Naive thymus-derived CD4-positive, alpha-beta T cell (primary cell): ENCODE measurements at regions not wholly inside any gene's neighbourhood (a gene's known extent, or its start where the extent isn't known, plus 50 kb on each side); places are given as distances from the start of the nearest gene placed in this dataset.

Source experiments
- ATAC-seq: fragments of 150-1000 bp; cut with Tn5 transposase; 2 replicates; pipeline ENCODE4 v1.10.0; 2021; ENCODE audit warnings: mild to moderate bottlenecking, moderate library complexity
- CTCF ChIA-PET: fragments of 350-600 bp; sonication (Branson Sonifier 250); formaldehyde crosslinking; loops from one replicate; lab custom pipeline; 2021; ENCODE audit warnings: antibody characterized with exemption; lab: Charles Lee
- POLR2A ChIA-PET: fragments of 350-600 bp; sonication (Branson Sonifier 250); formaldehyde crosslinking; loops from one replicate; lab custom pipeline; 2021; ENCODE audit warnings: antibody characterized with exemption, inconsistent platforms; lab: Charles Lee
- DNase-seq, 9 donors: peaks; one replicate each; pipeline versions ENCODE4 v3.0.0 to v3.0.0-alpha.2; 2020 to 2022; ENCODE audit warnings: mixed read lengths in 1 of 9
- H3K27ac ChIP-seq: one replicate; pipeline ENCODE4 v1.7.0; 2013; ENCODE audit warnings: mild to moderate bottlenecking, low read depth, low read length, moderate library complexity
- H3K27me3 ChIP-seq, 2 donors: one replicate each; pipeline ENCODE4 v1.7.0; 2013; ENCODE audit warnings: low read length in 2 of 2, mild to moderate bottlenecking in 2 of 2, moderate library complexity in 2 of 2; ENCODE audit not compliant: control insufficient read depth in 2 of 2, insufficient read depth in 2 of 2
- H3K36me3 ChIP-seq, 3 experiments: 1 replicate in 2 of 3; 2 replicates in 1 of 3; pipeline ENCODE4 v1.7.0; 2013; ENCODE audit warnings: low read length in 3 of 3, mild to moderate bottlenecking in 3 of 3, moderate library complexity in 1 of 3; ENCODE audit not compliant: insufficient read depth in 3 of 3, control insufficient read depth in 2 of 3
- H3K4me1 ChIP-seq, 2 donors: one replicate each; pipeline ENCODE4 v1.7.0; 2013; ENCODE audit warnings: low read length in 2 of 2, mild to moderate bottlenecking in 2 of 2, moderate library complexity in 1 of 2; ENCODE audit not compliant: control insufficient read depth in 2 of 2, insufficient read depth in 2 of 2
- H3K4me3 ChIP-seq: 2 replicates; pipeline ENCODE4 v1.7.0; 2013; ENCODE audit warnings: mild to moderate bottlenecking, low read length
- H3K9me3 ChIP-seq, 3 experiments: 1 replicate in 2 of 3; 2 replicates in 1 of 3; pipeline ENCODE4 v1.7.0; 2013; ENCODE audit warnings: low read length in 3 of 3; ENCODE audit not compliant: control insufficient read depth in 2 of 3
- H3K27ac Mint-ChIP-seq, 9 donors: one replicate each; pipeline ENCODE4 v1.8.0; 2020 to 2022; ENCODE audit warnings: mixed read lengths in 9 of 9, mild to moderate bottlenecking in 8 of 9, moderate library complexity in 5 of 9, inconsistent platforms in 2 of 9
- H3K27me3 Mint-ChIP-seq, 5 donors: one replicate each; pipeline ENCODE4 v1.8.0; 2021 to 2022; ENCODE audit warnings: mixed read lengths in 5 of 5, mild to moderate bottlenecking in 1 of 5
- H3K36me3 Mint-ChIP-seq, 5 donors: one replicate each; pipeline ENCODE4 v1.8.0; 2020 to 2022; ENCODE audit warnings: mixed read lengths in 5 of 5, mild to moderate bottlenecking in 3 of 5, inconsistent platforms in 1 of 5
- H3K4me1 Mint-ChIP-seq, 7 donors: one replicate each; pipeline ENCODE4 v1.8.0; 2020 to 2022; ENCODE audit warnings: mixed read lengths in 7 of 7, mild to moderate bottlenecking in 3 of 7, inconsistent platforms in 1 of 7
- H3K4me3 Mint-ChIP-seq, 10 donors: one replicate each; pipeline ENCODE4 v1.8.0; 2020 to 2022; ENCODE audit warnings: mild to moderate bottlenecking in 10 of 10, mixed read lengths in 10 of 10, moderate library complexity in 6 of 10, inconsistent platforms in 2 of 10
- H3K9me3 Mint-ChIP-seq, 11 donors: one replicate each; pipeline ENCODE4 v1.8.0; 2020 to 2022; ENCODE audit warnings: mixed read lengths in 11 of 11, mild to moderate bottlenecking in 4 of 11, inconsistent platforms in 1 of 11, moderate library complexity in 1 of 11
- intact Hi-C, 2 donors: fragments of 100-400 bp; cut with micrococcal nuclease; formaldehyde crosslinking; loops; one replicate each; pipeline ENCODE4 v1.15.1; 2023

DNA sequence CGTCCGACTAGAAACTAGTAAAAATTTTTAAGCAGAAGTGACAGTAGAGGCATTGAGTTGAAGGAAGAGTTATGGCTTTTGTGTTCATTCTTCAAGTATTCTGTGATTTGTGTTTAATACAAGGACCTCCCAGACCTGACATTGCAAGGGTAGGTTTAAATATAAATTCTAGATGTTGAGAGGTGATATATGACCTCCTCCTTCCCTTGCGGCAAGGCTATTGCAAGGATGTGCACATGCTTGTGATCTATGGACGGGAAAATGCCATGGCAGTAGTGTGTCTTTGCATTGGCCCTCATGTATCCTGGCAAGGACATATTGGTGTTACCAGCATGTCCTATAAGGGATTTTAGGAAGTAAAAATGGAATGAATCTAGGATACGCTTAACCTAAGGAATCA is 143.5 kb downstream of the NEDD1 start:
- DNase-seq (no peak), ATAC-seq (no peak)
- Mint-ChIP-seq H3K36me3 (no peaks in the 10 kb centered on the region), H3K27me3 (peaks cover 0 to 32% (median 17%) of the 10 kb centered on the region in 5 donors), H3K4me3 (no peak overlapping the region), H3K9me3 (peaks cover 0 to 2% (median 0%) of the 10 kb centered on the region in 11 donors), H3K4me1 (no peaks in the 10 kb centered on the region), H3K27ac (no peak overlapping the region)
- ChIA-PET POLR2A (no interaction called here), CTCF (no interaction called here)
- intact Hi-C loops = no loop called here
- no peak overlapping the region for H3K4me3 ChIP-seq
- no peaks in the 10 kb centered on the region for H3K36me3 ChIP-seq
- H3K27ac ChIP-seq = no peak overlapping the region
- no peaks in the 10 kb centered on the region for H3K9me3 ChIP-seq
- H3K4me1 ChIP-seq = no peaks in the 10 kb centered on the region
- no peaks in the 10 kb centered on the region for H3K27me3 ChIP-seq

DNA sequence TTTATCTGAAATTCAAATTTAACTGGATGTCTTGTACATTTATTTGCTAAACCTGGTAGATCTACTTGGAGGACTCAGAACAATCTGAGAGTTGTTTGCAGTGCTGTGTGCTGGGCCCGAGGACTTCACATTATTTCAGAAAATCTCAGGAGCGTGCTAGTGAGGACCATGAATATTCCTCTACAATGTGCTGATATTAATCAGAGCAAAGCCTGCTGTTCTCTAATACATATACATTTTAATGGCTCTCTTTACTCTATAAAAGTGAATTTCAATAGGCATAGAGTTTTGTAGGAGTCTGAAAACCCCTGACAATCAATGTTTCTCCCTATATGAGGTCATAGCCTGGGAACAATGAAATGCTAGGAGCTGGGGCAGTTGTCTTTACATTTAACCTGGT is 144.3 kb downstream of the NEDD1 start:
- Histone ChIP-seq H3K36me3 (no peaks in the 10 kb centered on the region), H3K4me1 (no peaks in the 10 kb centered on the region), H3K4me3 (no peak overlapping the region), H3K27me3 (no peaks in the 10 kb centered on the region), H3K9me3 (no peaks in the 10 kb centered on the region), H3K27ac (no peak overlapping the region)
- H3K9me3 Mint-ChIP-seq = peaks cover 0 to 4% (median 0%) of the 10 kb centered on the region in 11 donors
- H3K4me1 Mint-ChIP-seq = no peaks in the 10 kb centered on the region
- DNase-seq (no peak), ATAC-seq (no peak)
- no peaks in the 10 kb centered on the region for H3K36me3 Mint-ChIP-seq
- intact Hi-C loops = no loop called here
- no peak overlapping the region for H3K4me3 Mint-ChIP-seq
- POLR2A ChIA-PET = no interaction called here
- CTCF ChIA-PET = no interaction called here
- peaks cover 0 to 38% (median 17%) of the 10 kb centered on the region in 5 donors for H3K27me3 Mint-ChIP-seq
- H3K27ac Mint-ChIP-seq = no peak overlapping the region

DNA sequence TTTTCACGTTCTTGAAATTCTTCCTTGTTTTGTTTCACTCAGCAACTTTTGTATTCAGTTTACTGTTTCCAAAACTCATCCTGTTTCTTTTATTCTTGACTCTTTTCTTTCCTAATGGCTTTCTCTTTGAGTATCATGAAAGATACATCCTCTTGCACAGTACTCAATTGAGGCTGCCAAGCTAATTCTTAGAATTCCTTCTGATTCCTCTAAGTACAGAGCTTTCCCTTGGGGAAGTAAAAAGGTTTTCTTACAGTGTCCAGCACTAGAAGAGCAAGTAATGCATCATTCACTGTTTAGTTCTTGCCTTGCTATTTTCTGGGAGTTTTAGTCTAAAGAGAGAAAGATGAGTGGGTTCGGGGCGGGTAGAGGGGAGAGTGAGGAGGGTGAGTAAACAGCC is 154.1 kb downstream of the NEDD1 start:
- DNase-seq = no peak
- Histone ChIP-seq H3K27me3 (no peaks in the 10 kb centered on the region), H3K27ac (no peak overlapping the region), H3K4me1 (no peaks in the 10 kb centered on the region), H3K9me3 (no peaks in the 10 kb centered on the region), H3K4me3 (no peak overlapping the region), H3K36me3 (no peaks in the 10 kb centered on the region)
- no peak overlapping the region for H3K27ac Mint-ChIP-seq
- peaks cover 0 to 4% (median 0%) of the 10 kb centered on the region in 5 donors for H3K36me3 Mint-ChIP-seq
- CTCF ChIA-PET = no interaction called here
- POLR2A ChIA-PET = no interaction called here
- H3K9me3 Mint-ChIP-seq = peaks cover 0 to 16% (median 7%) of the 10 kb centered on the region in 11 donors
- H3K4me3 Mint-ChIP-seq = no peak overlapping the region
- no peaks in the 10 kb centered on the region for H3K4me1 Mint-ChIP-seq
- H3K27me3 Mint-ChIP-seq = peaks cover 0 to 27% (median 14%) of the 10 kb centered on the region in 5 donors
- ATAC-seq = no peak
- intact Hi-C loops = no loop called here

DNA sequence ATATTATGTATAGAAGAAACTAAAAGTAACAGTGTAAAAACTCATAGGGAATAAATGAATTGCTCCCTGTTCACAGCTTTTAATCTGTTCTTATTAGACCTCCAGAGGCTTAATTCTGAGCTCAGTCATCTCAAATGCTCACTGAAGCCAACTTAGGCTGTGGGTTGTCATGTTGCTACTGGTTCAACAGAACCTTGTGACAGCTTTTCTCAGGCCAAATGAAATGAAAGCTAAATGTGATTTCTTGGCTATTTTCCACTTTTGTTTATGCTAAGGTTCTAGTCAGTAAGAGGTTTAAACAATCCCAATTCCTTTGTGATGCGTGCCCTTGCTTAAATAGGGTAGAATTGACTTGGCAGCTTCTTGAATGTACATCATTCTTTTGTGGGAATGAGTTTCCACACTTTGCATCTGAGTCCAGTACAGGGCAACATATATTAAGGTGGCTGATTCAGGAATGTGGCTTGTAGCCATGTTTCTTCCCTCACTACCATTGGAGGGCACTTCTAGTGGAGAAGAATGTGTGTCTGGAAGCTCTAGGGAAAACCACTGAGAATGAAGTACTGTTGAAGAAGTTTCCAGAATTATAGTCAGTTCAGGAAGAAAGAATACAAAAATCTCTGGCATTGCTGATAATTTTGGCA is 156.4 kb downstream of the NEDD1 start:
- Histone ChIP-seq H3K4me1 (no peaks in the 10 kb centered on the region), H3K9me3 (no peaks in the 10 kb centered on the region), H3K4me3 (no peak overlapping the region), H3K27ac (no peak overlapping the region), H3K27me3 (no peaks in the 10 kb centered on the region), H3K36me3 (no peaks in the 10 kb centered on the region)
- Mint-ChIP-seq H3K4me1 (no peaks in the 10 kb centered on the region), H3K9me3 (peaks cover 0 to 5% (median 0%) of the 10 kb centered on the region in 11 donors), H3K36me3 (no peaks in the 10 kb centered on the region), H3K27me3 (peaks cover 0 to 23% (median 13%) of the 10 kb centered on the region in 5 donors), H3K27ac (no peak overlapping the region), H3K4me3 (no peak overlapping the region)
- POLR2A ChIA-PET = no interaction called here
- ATAC-seq (no peak), DNase-seq (no peak)
- intact Hi-C loops = no loop called here
- CTCF ChIA-PET = no interaction called here

DNA sequence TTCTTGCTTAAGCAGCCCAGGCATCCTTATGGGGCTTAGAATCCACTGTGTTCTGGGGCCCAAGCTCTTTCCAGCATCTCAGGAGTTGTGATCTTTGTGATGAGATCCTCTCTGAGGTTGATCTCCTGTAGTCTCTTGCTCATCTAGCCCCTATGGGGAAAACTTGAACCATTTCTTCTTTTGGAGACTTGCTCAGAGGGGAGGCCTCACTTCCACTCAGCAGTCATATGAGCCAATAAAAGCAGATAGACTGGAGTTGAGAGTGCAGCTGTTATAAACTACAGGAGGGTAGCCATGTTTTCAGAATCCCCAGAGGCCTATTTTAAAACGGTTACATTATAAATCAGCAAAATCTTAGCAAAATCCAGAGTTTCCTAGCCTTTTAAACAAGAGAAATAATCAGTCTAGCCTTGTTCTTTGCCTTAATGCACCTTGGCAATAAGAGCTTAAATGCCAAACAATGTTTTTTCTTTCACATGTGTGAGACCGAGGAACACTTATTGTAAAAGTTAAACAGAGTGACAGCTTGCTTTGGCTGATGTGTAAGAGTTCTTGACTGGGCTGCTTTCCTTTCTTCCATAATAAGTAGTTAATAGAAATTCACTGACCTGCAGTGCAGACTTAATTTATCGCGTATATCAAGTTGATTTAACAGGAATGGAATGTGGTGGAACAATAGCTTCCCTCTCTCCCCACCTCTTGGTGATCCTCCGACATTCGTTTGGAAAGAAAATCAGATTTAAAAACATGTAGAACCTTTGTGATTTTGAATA is 168.3 kb downstream of the NEDD1 start:
- no peak for DNase-seq
- Histone ChIP-seq H3K4me1 (no peaks in the 10 kb centered on the region), H3K27me3 (no peaks in the 10 kb centered on the region), H3K36me3 (no peaks in the 10 kb centered on the region), H3K9me3 (no peaks in the 10 kb centered on the region), H3K27ac (no peak overlapping the region), H3K4me3 (no peak overlapping the region)
- H3K4me3 Mint-ChIP-seq = no peak overlapping the region
- POLR2A ChIA-PET = no interaction called here
- H3K4me1 Mint-ChIP-seq = peaks cover 0 to 2% (median 0%) of the 10 kb centered on the region in 7 donors
- no peaks in the 10 kb centered on the region for H3K9me3 Mint-ChIP-seq
- H3K36me3 Mint-ChIP-seq = no peaks in the 10 kb centered on the region
- CTCF ChIA-PET = no interaction called here
- peaks cover 0 to 15% (median 7%) of the 10 kb centered on the region in 5 donors for H3K27me3 Mint-ChIP-seq
- intact Hi-C loops = no loop called here
- no peak overlapping the region for H3K27ac Mint-ChIP-seq
- no peak for ATAC-seq

DNA sequence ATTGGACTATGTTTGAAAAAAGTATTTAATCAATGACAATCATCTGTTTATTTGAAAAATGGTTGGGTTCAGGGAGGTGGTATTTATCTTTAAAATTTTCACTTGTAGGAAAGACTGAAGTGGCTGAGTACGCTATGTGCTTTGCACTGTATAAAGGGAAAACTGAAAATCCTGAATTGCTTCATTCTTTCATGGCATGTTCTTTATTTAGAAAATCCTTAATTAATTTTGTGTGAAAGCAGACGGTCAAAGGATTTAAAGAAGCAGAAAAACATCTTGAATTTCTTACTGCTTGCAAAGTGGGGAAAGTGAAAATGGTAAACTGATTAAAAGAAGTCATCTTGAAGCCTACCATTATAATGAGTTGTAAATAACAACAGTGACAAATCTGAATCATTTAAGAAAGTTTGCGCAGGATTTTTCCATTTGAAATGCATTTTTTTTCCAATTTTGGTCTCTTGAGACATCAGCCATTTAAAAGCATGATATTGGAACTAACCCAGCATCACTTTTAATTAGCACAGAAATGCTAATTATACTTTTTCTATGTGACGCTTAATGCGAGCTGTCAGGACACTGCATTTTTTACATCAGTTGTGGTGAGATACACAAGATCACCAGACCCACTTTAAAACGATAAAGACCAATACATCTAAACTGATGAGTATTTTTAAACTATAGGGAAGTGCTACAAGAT is 169.0 kb downstream of the NEDD1 start:
- Mint-ChIP-seq H3K9me3 (no peaks in the 10 kb centered on the region), H3K36me3 (no peaks in the 10 kb centered on the region), H3K27me3 (peaks cover 0 to 15% (median 10%) of the 10 kb centered on the region in 5 donors), H3K27ac (no peak overlapping the region), H3K4me3 (no peak overlapping the region), H3K4me1 (peaks cover 0 to 2% (median 0%) of the 10 kb centered on the region in 7 donors)
- no peak for ATAC-seq
- H3K36me3 ChIP-seq = no peaks in the 10 kb centered on the region
- H3K4me1 ChIP-seq = no peaks in the 10 kb centered on the region
- H3K9me3 ChIP-seq = no peaks in the 10 kb centered on the region
- POLR2A ChIA-PET = no interaction called here
- intact Hi-C loops = no loop called here
- no peaks in the 10 kb centered on the region for H3K27me3 ChIP-seq
- H3K4me3 ChIP-seq = no peak overlapping the region
- CTCF ChIA-PET = no interaction called here
- no peak for DNase-seq
- no peak overlapping the region for H3K27ac ChIP-seq
